CD14-positive monocyte (primary cell): ENCODE measurements at regions not wholly inside any gene's neighbourhood (a gene's known extent, or its start where the extent isn't known, plus 50 kb on each side); places are given as distances from the start of the nearest gene placed in this dataset.
A peak's percentile ranks its signal among the peaks of the same experiment; 100 is the strongest.

Experiments
- DNase-seq, 3 donors: peaks; one replicate each; pipeline ENCODE4 v3.0.0-alpha.2; 2011 to 2022
- H2AFZ ChIP-seq: 2 replicates; pipeline ENCODE4 v1.6.0; 2012; ENCODE audit warnings: mild to moderate bottlenecking, low read depth, low read length, inconsistent platforms; ENCODE audit not compliant: insufficient read depth, poor library complexity, severe bottlenecking
- H3K27ac ChIP-seq, 2 donors: 1 replicate in 1 of 2; 2 replicates in 1 of 2; pipeline ENCODE4 v1.5.1; 2012 to 2013; ENCODE audit warnings: low read length in 2 of 2, control low read depth in 1 of 2, inconsistent platforms in 1 of 2, low read depth in 1 of 2, mild to moderate bottlenecking in 1 of 2
- H3K27me3 ChIP-seq, 2 donors: one replicate each; pipeline versions ENCODE4 v1.6.0 to v1.6.1; 2011 to 2013; ENCODE audit warnings: low read length in 2 of 2; ENCODE audit not compliant: control insufficient read depth in 2 of 2, insufficient read depth in 2 of 2
- H3K36me3 ChIP-seq, 2 donors: replicated peaks in 1 of 2; 1 replicate in 1 of 2; 2 replicates in 1 of 2; pipeline versions ENCODE4 v1.5.1 to v1.6.1; 2012 to 2013; ENCODE audit warnings: low read length in 2 of 2, control low read depth in 1 of 2, inconsistent platforms in 1 of 2, mild to moderate bottlenecking in 1 of 2; ENCODE audit not compliant: insufficient read depth in 2 of 2, control insufficient read depth in 1 of 2
- H3K4me1 ChIP-seq, 2 donors: 1 replicate in 1 of 2; 2 replicates in 1 of 2; pipeline versions ENCODE4 v1.5.1 to v1.6.1; 2012 to 2013; ENCODE audit warnings: low read length in 2 of 2, control low read depth in 1 of 2, inconsistent platforms in 1 of 2, mild to moderate bottlenecking in 1 of 2, moderate library complexity in 1 of 2; ENCODE audit not compliant: insufficient read depth in 2 of 2, control insufficient read depth in 1 of 2
- H3K4me2 ChIP-seq: replicated peaks from 2 replicates; pipeline ENCODE3; 2012; ENCODE audit warnings: low read length, moderate library complexity, mild to moderate bottlenecking; ENCODE audit not compliant: poor library complexity, severe bottlenecking; ENCODE audit errors: extremely low read depth
- H3K4me3 ChIP-seq, 3 experiments: fragments of 200-600 bp in 1 of 3; sonication (generic) in 1 of 3; replicated peaks in 1 of 3; 1 replicate in 2 of 3; 2 replicates in 1 of 3; pipeline ENCODE4 v1.5.1; 2011 to 2013; ENCODE audit warnings: low read length in 3 of 3, mild to moderate bottlenecking in 3 of 3, control low read depth in 2 of 3, low read depth in 2 of 3, inconsistent platforms in 1 of 3, moderate library complexity in 1 of 3
- H3K79me2 ChIP-seq: 2 replicates; pipeline ENCODE4 v1.6.0; 2012; ENCODE audit warnings: mild to moderate bottlenecking, control low read depth, inconsistent platforms, low read length, moderate library complexity; ENCODE audit not compliant: insufficient read depth
- H3K9ac ChIP-seq: 2 replicates; pipeline ENCODE4 v1.6.0; 2017; ENCODE audit warnings: low read length, mild to moderate bottlenecking; ENCODE audit not compliant: insufficient read depth, poor library complexity, severe bottlenecking
- H3K9me3 ChIP-seq, 2 donors: replicated peaks in 1 of 2; 1 replicate in 1 of 2; 2 replicates in 1 of 2; pipeline versions ENCODE4 v1.5.1 to v1.6.1; 2012 to 2013; ENCODE audit warnings: low read length in 2 of 2, control low read depth in 1 of 2; ENCODE audit not compliant: control insufficient read depth in 1 of 2, insufficient read depth in 1 of 2
- H4K20me1 ChIP-seq: 2 replicates; pipeline ENCODE4 v1.6.0; 2012; ENCODE audit warnings: mild to moderate bottlenecking, low read length, control low read depth, moderate library complexity; ENCODE audit not compliant: insufficient read depth
- H3K27ac Mint-ChIP-seq, 7 donors: one replicate each; pipeline ENCODE4 v1.8.0; 2020; ENCODE audit warnings: mild to moderate bottlenecking in 7 of 7, mixed read lengths in 7 of 7, moderate library complexity in 6 of 7, inconsistent platforms in 2 of 7
- H3K27me3 Mint-ChIP-seq, 3 donors: one replicate each; pipeline ENCODE4 v1.8.0; 2021 to 2022; ENCODE audit warnings: low read depth in 3 of 3, mild to moderate bottlenecking in 3 of 3, mixed read lengths in 3 of 3, moderate library complexity in 3 of 3, inconsistent platforms in 1 of 3
- H3K36me3 Mint-ChIP-seq, 2 donors: one replicate each; pipeline ENCODE4 v1.8.0; 2020; ENCODE audit warnings: mixed read lengths in 2 of 2, inconsistent platforms in 1 of 2, mild to moderate bottlenecking in 1 of 2
- H3K4me1 Mint-ChIP-seq: one replicate; pipeline ENCODE4 v1.8.0; 2020; ENCODE audit warnings: mild to moderate bottlenecking, mixed read lengths
- H3K4me3 Mint-ChIP-seq, 2 donors: one replicate each; pipeline ENCODE4 v1.8.0; 2020; ENCODE audit warnings: mild to moderate bottlenecking in 2 of 2, mixed read lengths in 2 of 2, moderate library complexity in 1 of 2
- H3K9me3 Mint-ChIP-seq, 7 donors: one replicate each; pipeline ENCODE4 v1.8.0; 2020 to 2022; ENCODE audit warnings: mixed read lengths in 7 of 7, mild to moderate bottlenecking in 6 of 7, moderate library complexity in 6 of 7, inconsistent platforms in 2 of 7
- WGBS: methylation state at CpG from one replicate; pipeline ENCODE4 v1.1.5; 2013; ENCODE audit warnings: missing lambda C conversion rate; ENCODE audit not compliant: insufficient coverage; 5-methylcytosine and 5-hydroxymethylcytosine counted together
- intact Hi-C, 2 donors: fragments of 100-400 bp; cut with micrococcal nuclease; formaldehyde crosslinking; loops; one replicate each; pipeline versions ENCODE4 v1.15.0 to v1.15.1; 2023
- TF ChIP-seq, protein P1 (sequence below): fragments of 200-600 bp; IDR thresholded peaks from one replicate; pipeline ENCODE4 v1.8.0; 2022; ENCODE audit warnings: antibody characterized with exemption, mild to moderate bottlenecking

DNA sequence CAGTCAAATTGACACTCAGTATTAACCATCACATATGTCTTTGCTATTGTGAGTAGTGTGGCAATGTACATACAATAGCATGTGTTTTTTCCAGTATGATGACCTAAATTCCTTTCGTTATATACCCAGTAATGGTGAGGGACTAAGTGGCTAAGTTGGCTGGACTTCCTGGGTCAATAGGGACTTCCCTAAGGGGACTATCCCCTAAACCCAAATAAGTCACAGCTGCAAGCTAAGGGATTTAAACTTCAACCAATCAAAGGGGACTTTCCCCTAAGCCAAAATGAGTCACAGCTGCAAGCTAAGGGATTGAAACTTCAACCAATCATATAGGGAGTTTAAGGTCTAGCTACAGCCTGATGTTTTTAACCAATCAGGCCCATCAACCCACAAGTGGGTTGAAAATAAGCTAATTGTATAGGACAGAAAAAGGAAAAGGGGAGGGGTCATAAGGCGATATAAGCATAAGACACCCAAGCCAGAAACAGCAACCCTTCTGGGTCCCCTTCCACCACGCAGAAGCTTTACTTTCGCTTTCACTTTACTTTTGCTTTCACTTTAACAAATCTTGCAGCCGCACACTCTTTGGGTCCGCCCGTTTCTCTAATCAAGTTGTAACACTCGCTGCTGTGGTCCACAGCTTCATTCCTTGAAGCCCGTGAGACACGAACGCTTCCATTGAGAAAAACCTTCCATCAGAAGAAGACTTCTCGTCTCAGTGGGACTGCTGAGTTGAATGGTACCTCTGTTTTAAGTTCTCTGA is 404.4 kb downstream of the FLRT2 start:
- Histone ChIP-seq H3K27me3 (no peaks in the 10 kb centered on the region), H2AFZ (peak overlapping the region; percentile 85), H3K4me3 (peak overlapping the region; percentile 63 to 100 (median 89)), H3K9me3 (peaks cover 4 to 9% of the 10 kb centered on the region in 2 donors), H3K79me2 (peaks cover 3% of the 10 kb centered on the region), H4K20me1 (no peaks in the 10 kb centered on the region), H3K9ac (peak overlapping the region; percentile 80), H3K4me1 (peaks cover 10 to 15% of the 10 kb centered on the region in 2 donors), H3K27ac (peak overlapping the region; percentile 68 to 97), H3K4me2 (peak overlapping the region; percentile 76), H3K36me3 (no peaks in the 10 kb centered on the region)
- Mint-ChIP-seq H3K27ac (peak overlapping the region; percentile 94 to 98 (median 98)), H3K4me3 (peak overlapping the region; percentile 92 to 99), H3K4me1 (peaks cover 12% of the 10 kb centered on the region), H3K27me3 (no peaks in the 10 kb centered on the region), H3K36me3 (peaks cover 5 to 10% of the 10 kb centered on the region in 2 donors), H3K9me3 (peaks cover 16 to 24% (median 19%) of the 10 kb centered on the region in 7 donors)
- TF ChIP-seq, protein P1, sequence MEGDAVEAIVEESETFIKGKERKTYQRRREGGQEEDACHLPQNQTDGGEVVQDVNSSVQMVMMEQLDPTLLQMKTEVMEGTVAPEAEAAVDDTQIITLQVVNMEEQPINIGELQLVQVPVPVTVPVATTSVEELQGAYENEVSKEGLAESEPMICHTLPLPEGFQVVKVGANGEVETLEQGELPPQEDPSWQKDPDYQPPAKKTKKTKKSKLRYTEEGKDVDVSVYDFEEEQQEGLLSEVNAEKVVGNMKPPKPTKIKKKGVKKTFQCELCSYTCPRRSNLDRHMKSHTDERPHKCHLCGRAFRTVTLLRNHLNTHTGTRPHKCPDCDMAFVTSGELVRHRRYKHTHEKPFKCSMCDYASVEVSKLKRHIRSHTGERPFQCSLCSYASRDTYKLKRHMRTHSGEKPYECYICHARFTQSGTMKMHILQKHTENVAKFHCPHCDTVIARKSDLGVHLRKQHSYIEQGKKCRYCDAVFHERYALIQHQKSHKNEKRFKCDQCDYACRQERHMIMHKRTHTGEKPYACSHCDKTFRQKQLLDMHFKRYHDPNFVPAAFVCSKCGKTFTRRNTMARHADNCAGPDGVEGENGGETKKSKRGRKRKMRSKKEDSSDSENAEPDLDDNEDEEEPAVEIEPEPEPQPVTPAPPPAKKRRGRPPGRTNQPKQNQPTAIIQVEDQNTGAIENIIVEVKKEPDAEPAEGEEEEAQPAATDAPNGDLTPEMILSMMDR: no peak
- intact Hi-C loops: no loop called here
- DNase-seq: peak; percentile 84 to 94 (median 89)
- WGBS: 0% methylated on average over 5 of the region's 12 CpGs

DNA sequence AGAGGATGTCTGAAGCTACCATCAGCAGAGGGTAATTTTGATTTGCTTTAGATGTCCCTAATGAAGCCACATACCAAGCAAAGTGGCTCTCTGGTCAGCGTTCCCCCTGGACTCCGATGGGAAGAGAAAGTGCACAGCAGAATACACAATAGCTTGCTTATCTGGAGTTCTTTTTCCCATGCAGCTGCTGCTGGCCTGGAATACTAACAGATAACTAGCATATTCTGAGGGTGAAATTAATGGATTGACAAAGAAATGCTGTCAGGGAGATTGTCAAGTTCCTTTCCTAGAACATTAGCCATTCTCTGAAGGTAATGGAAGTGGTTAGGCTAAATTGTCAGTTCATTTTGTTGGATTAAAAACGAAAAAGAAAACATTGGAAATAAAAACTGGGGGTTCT is 391.3 kb downstream of the FLRT2 start:
- TF ChIP-seq, protein P1: no peak
- Histone ChIP-seq H3K79me2 (no peaks in the 10 kb centered on the region), H3K4me1 (no peaks in the 10 kb centered on the region), H3K9ac (no peak overlapping the region), H3K9me3 (peaks cover 0 to 4% of the 10 kb centered on the region in 2 donors), H3K4me2 (no peak overlapping the region), H3K27me3 (no peaks in the 10 kb centered on the region), H4K20me1 (no peaks in the 10 kb centered on the region), H2AFZ (no peak overlapping the region), H3K4me3 (no peak overlapping the region), H3K36me3 (no peaks in the 10 kb centered on the region), H3K27ac (no peak overlapping the region)
- H3K9me3 Mint-ChIP-seq: peaks cover 0 to 11% (median 8%) of the 10 kb centered on the region in 7 donors
- no peaks in the 10 kb centered on the region for H3K4me1 Mint-ChIP-seq
- intact Hi-C loops: no loop called here
- H3K27ac Mint-ChIP-seq: no peak overlapping the region
- H3K36me3 Mint-ChIP-seq: no peaks in the 10 kb centered on the region
- no peak overlapping the region for H3K4me3 Mint-ChIP-seq
- DNase-seq: no peak
- peaks cover 0 to 2% (median 0%) of the 10 kb centered on the region in 3 donors for H3K27me3 Mint-ChIP-seq
- 100% methylated on average over 1 of the region's 3 CpGs for WGBS
